Neural cell (in vitro differentiated cells): ENCODE measurements at regions not wholly inside any gene's neighbourhood (a gene's known extent, or its start where the extent isn't known, plus 50 kb on each side); places are given as distances from the start of the nearest gene placed in this dataset.

Experiments
- TAF1 ChIP-seq: IDR thresholded peaks from 2 replicates; pipeline ENCODE4 v1.6.1; 2012; ENCODE audit warnings: low read depth
- TF ChIP-seq, protein P1 (sequence below): fragments of 450-650 bp; IDR thresholded peaks from 2 replicates; pipeline ENCODE4 v1.5.1; 2014; ENCODE audit warnings: antibody characterized with exemption, mild to moderate bottlenecking, moderate library complexity; ENCODE audit not compliant: poor library complexity, severe bottlenecking

DNA sequence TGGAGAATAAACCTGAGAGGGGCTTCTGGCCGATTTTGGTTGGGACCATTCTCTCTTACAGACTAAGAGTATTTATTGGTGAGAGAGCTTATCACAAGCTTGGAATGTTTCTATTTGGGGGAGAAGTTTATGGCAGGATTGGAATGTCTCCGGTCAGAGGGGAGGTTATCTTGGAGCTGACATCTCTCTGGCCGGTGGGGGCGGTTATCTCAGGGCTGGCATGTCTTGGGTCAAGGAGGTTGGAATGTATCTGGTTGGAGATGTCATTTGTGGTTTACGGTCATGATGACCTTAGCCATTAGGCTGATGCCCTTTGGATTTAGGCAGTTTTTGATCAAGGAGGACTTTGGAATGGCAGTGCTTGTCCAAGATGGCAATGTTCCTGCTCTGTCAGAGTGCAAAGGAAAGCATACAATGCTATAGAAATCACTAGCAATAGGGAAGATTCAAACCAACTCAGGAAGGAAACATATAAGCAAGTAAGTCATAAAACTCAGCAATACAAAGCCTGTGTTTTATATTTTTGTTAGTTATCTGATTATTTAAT lies 362.4 kb upstream of the LRATD1 start:
- TF ChIP-seq, protein P1, sequence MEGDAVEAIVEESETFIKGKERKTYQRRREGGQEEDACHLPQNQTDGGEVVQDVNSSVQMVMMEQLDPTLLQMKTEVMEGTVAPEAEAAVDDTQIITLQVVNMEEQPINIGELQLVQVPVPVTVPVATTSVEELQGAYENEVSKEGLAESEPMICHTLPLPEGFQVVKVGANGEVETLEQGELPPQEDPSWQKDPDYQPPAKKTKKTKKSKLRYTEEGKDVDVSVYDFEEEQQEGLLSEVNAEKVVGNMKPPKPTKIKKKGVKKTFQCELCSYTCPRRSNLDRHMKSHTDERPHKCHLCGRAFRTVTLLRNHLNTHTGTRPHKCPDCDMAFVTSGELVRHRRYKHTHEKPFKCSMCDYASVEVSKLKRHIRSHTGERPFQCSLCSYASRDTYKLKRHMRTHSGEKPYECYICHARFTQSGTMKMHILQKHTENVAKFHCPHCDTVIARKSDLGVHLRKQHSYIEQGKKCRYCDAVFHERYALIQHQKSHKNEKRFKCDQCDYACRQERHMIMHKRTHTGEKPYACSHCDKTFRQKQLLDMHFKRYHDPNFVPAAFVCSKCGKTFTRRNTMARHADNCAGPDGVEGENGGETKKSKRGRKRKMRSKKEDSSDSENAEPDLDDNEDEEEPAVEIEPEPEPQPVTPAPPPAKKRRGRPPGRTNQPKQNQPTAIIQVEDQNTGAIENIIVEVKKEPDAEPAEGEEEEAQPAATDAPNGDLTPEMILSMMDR: no peak
- TF ChIP-seq TAF1: no peak
